CD4-positive, CD25-positive, alpha-beta regulatory T cell (primary cell): ENCODE measurements at regions not wholly inside any gene's neighbourhood (a gene's known extent, or its start where the extent isn't known, plus 50 kb on each side); places are given as distances from the start of the nearest gene placed in this dataset.

ENCODE experiments used
- ATAC-seq, 2 donors: fragments of 150-1000 bp; cut with Tn5 transposase; one replicate each; pipeline ENCODE4 v1.10.0; 2021; ENCODE audit warnings: low read depth in 2 of 2, moderate number of reproducible peaks in 2 of 2, moderate library complexity in 1 of 2
- DNase-seq, 3 donors: peaks; one replicate each; pipeline versions ENCODE4 v3.0.0 to v3.0.0-alpha.2; 2012 to 2022; ENCODE audit warnings: mixed read lengths in 1 of 3
- H3K27ac ChIP-seq: one replicate; pipeline ENCODE4 v1.7.0; 2013; ENCODE audit warnings: mild to moderate bottlenecking, low read length; ENCODE audit not compliant: insufficient read depth, poor library complexity, severe bottlenecking
- H3K27me3 ChIP-seq: one replicate; pipeline ENCODE4 v1.7.0; 2013; ENCODE audit warnings: low read length; ENCODE audit not compliant: control insufficient read depth, insufficient read depth
- H3K36me3 ChIP-seq: one replicate; pipeline ENCODE4 v1.7.0; 2013; ENCODE audit warnings: mild to moderate bottlenecking, low read length, moderate library complexity; ENCODE audit not compliant: control insufficient read depth, insufficient read depth
- H3K4me1 ChIP-seq: 2 replicates; pipeline ENCODE4 v1.7.0; 2013; ENCODE audit warnings: mild to moderate bottlenecking, low read length; ENCODE audit not compliant: insufficient read depth, control insufficient read depth, poor library complexity, severe bottlenecking
- H3K4me3 ChIP-seq: one replicate; pipeline ENCODE4 v1.7.0; 2013; ENCODE audit warnings: low read depth, mild to moderate bottlenecking, low read length, moderate library complexity
- H3K9me3 ChIP-seq, 2 experiments: 1 replicate in 1 of 2; 2 replicates in 1 of 2; pipeline ENCODE4 v1.7.0; 2013; ENCODE audit warnings: low read length in 2 of 2, mild to moderate bottlenecking in 1 of 2, moderate library complexity in 1 of 2; ENCODE audit not compliant: control insufficient read depth in 2 of 2
- H3K27ac Mint-ChIP-seq, 3 donors: one replicate each; pipeline ENCODE4 v1.8.0; 2020 to 2022; ENCODE audit warnings: mild to moderate bottlenecking in 3 of 3, mixed read lengths in 3 of 3, moderate library complexity in 2 of 3
- H3K27me3 Mint-ChIP-seq: one replicate; pipeline ENCODE4 v1.8.0; 2022; ENCODE audit warnings: mild to moderate bottlenecking, mixed read lengths
- H3K36me3 Mint-ChIP-seq: one replicate; pipeline ENCODE4 v1.8.0; 2020; ENCODE audit warnings: mixed read lengths
- H3K4me1 Mint-ChIP-seq, 4 donors: one replicate each; pipeline ENCODE4 v1.8.0; 2020 to 2022; ENCODE audit warnings: mixed read lengths in 4 of 4, mild to moderate bottlenecking in 1 of 4
- H3K4me3 Mint-ChIP-seq, 4 donors: one replicate each; pipeline ENCODE4 v1.8.0; 2020 to 2022; ENCODE audit warnings: mild to moderate bottlenecking in 4 of 4, mixed read lengths in 4 of 4, moderate library complexity in 3 of 4
- H3K9me3 Mint-ChIP-seq, 7 donors: one replicate each; pipeline ENCODE4 v1.8.0; 2020 to 2022; ENCODE audit warnings: mixed read lengths in 7 of 7, mild to moderate bottlenecking in 3 of 7, moderate library complexity in 2 of 7

DNA sequence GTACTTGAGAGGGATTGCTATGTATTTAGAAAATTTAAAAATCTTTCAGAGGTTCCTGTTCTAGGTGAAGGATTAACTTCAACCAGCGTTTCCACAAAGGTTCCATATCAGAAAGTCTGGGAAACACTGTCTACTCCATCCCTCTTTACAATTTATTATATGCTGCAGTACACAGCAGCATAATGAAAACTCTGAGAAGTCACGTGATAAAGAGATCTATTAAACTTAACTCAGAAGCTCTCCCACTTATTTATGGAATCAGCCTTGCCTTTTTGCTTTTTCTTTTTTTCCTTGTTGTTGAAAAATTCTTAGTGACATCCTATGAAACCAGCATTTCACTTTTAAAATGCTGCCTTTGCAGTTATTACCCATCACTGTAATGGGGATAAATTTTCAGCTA is 186.2 kb downstream of the ACER2 start:
- H3K27me3 ChIP-seq = no peaks in the 10 kb centered on the region
- no peaks in the 10 kb centered on the region for H3K4me1 Mint-ChIP-seq
- ATAC-seq (no peak), DNase-seq (no peak)
- H3K36me3 ChIP-seq = no peaks in the 10 kb centered on the region
- no peak overlapping the region for H3K27ac ChIP-seq
- no peaks in the 10 kb centered on the region for H3K9me3 ChIP-seq
- peaks cover 7% of the 10 kb centered on the region for H3K27me3 Mint-ChIP-seq
- no peaks in the 10 kb centered on the region for H3K36me3 Mint-ChIP-seq
- H3K4me1 ChIP-seq = no peaks in the 10 kb centered on the region
- H3K4me3 Mint-ChIP-seq = no peak overlapping the region
- H3K27ac Mint-ChIP-seq = no peak overlapping the region
- H3K9me3 Mint-ChIP-seq = peaks cover 0 to 5% (median 0%) of the 10 kb centered on the region in 7 donors
- no peak overlapping the region for H3K4me3 ChIP-seq

GRCh38 chr9:19587678-19588077 is 178.9 kb downstream of the ACER2 start:
- no peaks in the 10 kb centered on the region for H3K27me3 ChIP-seq
- H3K4me1 ChIP-seq = no peaks in the 10 kb centered on the region
- no peaks in the 10 kb centered on the region for H3K36me3 Mint-ChIP-seq
- no peak overlapping the region for H3K27ac Mint-ChIP-seq
- ATAC-seq (no peak), DNase-seq (no peak)
- peaks cover 0 to 2% (median 0%) of the 10 kb centered on the region in 7 donors for H3K9me3 Mint-ChIP-seq
- H3K9me3 ChIP-seq = no peaks in the 10 kb centered on the region
- peaks cover 7% of the 10 kb centered on the region for H3K27me3 Mint-ChIP-seq
- no peak overlapping the region for H3K4me3 ChIP-seq
- no peaks in the 10 kb centered on the region for H3K4me1 Mint-ChIP-seq
- H3K36me3 ChIP-seq = no peaks in the 10 kb centered on the region
- H3K4me3 Mint-ChIP-seq = no peak overlapping the region
- H3K27ac ChIP-seq = no peak overlapping the region

- H3K27me3 ChIP-seq = no peaks in the 10 kb centered on the region
- no peaks in the 10 kb centered on the region for H3K9me3 ChIP-seq
- H3K4me1 ChIP-seq = no peaks in the 10 kb centered on the region
- H3K4me1 Mint-ChIP-seq = no peaks in the 10 kb centered on the region
- no peak overlapping the region for H3K4me3 ChIP-seq
- no peak overlapping the region for H3K27ac Mint-ChIP-seq
- H3K27me3 Mint-ChIP-seq = no peaks in the 10 kb centered on the region
- no peaks in the 10 kb centered on the region for H3K36me3 Mint-ChIP-seq
- no peak for DNase-seq
- no peaks in the 10 kb centered on the region for H3K36me3 ChIP-seq
- no peak for ATAC-seq
- H3K27ac ChIP-seq = no peak overlapping the region
- no peak overlapping the region for H3K4me3 Mint-ChIP-seq
- peaks cover 0 to 2% (median 0%) of the 10 kb centered on the region in 7 donors for H3K9me3 Mint-ChIP-seq
Measured at GRCh38 chr9:19583890-19584289, 175.1 kb downstream of the ACER2 start.

DNA sequence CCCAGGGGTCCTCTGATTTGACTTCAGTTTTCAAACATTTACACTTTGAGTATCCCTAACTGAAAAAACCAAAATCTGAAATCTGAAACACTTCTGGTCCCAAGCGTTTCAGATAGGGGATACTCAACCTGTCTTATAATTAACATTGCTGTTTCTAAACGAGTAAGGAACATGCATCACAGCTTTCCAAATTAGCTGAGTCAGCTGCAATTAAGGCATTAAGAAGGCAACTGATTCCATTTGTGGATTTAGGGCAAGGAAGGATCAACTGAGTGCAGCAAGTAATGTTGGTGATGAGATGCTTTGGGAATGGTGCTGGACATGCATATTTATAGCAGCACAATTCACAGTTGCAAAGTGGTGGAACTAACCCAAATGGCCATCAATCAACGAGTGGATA is 168.6 kb downstream of the ACER2 start:
- Histone ChIP-seq H3K27me3 (peaks cover 3% of the 10 kb centered on the region), H3K9me3 (no peaks in the 10 kb centered on the region), H3K4me3 (no peak overlapping the region), H3K36me3 (no peaks in the 10 kb centered on the region), H3K27ac (no peak overlapping the region), H3K4me1 (no peaks in the 10 kb centered on the region)
- Mint-ChIP-seq H3K9me3 (peaks cover 0 to 2% (median 0%) of the 10 kb centered on the region in 7 donors), H3K27me3 (no peaks in the 10 kb centered on the region), H3K27ac (no peak overlapping the region), H3K36me3 (no peaks in the 10 kb centered on the region), H3K4me3 (no peak overlapping the region), H3K4me1 (no peaks in the 10 kb centered on the region)
- DNase-seq (no peak), ATAC-seq (no peak)

DNA sequence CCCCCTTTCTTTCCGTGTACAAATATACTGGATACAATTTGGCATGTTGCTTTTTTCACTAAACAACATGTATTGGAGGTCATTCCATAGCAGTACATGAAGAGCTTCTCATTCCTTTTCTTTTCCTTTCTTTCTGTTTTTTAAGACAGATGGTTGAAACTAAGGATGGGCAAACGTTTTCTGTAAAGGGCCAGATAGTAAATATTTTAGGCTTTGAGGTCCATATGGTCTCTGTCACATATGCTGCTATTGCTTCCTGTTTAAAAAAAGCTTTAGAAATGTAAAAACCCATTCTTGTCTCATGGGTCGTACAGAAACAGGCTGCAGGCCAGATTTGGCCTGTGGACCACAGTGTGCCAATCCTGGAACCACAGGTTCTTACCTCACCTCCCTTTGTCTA is 160.1 kb downstream of the ACER2 start:
- Mint-ChIP-seq H3K9me3 (peaks cover 0 to 4% (median 0%) of the 10 kb centered on the region in 7 donors), H3K27me3 (no peaks in the 10 kb centered on the region), H3K36me3 (no peaks in the 10 kb centered on the region), H3K27ac (no peak overlapping the region), H3K4me1 (no peaks in the 10 kb centered on the region), H3K4me3 (no peak overlapping the region)
- Histone ChIP-seq H3K36me3 (no peaks in the 10 kb centered on the region), H3K9me3 (no peaks in the 10 kb centered on the region), H3K27me3 (no peaks in the 10 kb centered on the region), H3K4me3 (no peak overlapping the region), H3K4me1 (no peaks in the 10 kb centered on the region), H3K27ac (no peak overlapping the region)
- no peak for DNase-seq
- no peak for ATAC-seq

DNA sequence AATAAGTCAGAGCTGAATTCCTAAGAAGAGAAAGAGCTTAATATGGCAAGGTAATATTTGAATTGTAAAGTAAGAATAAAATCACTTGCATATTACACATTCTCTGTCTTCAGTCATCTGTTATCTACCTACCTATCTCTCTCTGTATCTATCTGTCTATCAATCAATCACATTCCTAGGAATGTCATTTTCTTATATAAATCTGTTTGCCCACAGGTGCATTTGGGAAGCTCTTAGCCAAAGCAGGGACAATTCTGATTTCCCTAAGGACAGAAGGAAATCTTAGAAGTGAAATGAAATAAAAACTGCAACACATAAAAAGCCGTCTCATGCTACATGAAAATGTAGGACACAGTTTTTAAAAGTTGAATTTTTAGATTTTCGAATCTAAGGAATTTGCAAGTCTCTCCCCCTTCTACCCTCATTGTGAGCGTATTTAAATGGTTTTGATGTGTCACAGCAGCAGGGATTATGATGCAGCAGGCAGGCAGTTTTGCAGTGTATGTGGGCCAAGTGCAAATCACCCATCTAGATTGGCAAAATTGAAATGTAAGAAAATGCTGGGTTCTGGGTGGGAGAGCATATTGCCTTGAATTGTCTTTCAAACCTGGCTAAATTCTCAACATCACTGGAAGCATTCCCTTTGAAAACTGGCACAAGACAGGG is 155.7 kb downstream of the ACER2 start:
- H3K27ac ChIP-seq = no peak overlapping the region
- H3K9me3 Mint-ChIP-seq = peaks cover 0 to 4% (median 0%) of the 10 kb centered on the region in 7 donors
- H3K36me3 Mint-ChIP-seq = no peaks in the 10 kb centered on the region
- H3K27ac Mint-ChIP-seq = no peak overlapping the region
- H3K4me3 Mint-ChIP-seq = no peak overlapping the region
- no peaks in the 10 kb centered on the region for H3K4me1 Mint-ChIP-seq
- H3K27me3 Mint-ChIP-seq = peaks cover 4% of the 10 kb centered on the region
- DNase-seq = no peak
- no peak overlapping the region for H3K4me3 ChIP-seq
- H3K36me3 ChIP-seq = no peaks in the 10 kb centered on the region
- no peaks in the 10 kb centered on the region for H3K27me3 ChIP-seq
- no peak for ATAC-seq
- H3K9me3 ChIP-seq = no peaks in the 10 kb centered on the region
- H3K4me1 ChIP-seq = no peaks in the 10 kb centered on the region

GRCh38 chr9:19555214-19555613 is 146.4 kb downstream of the ACER2 start:
- Histone ChIP-seq H3K27me3 (no peaks in the 10 kb centered on the region), H3K4me1 (no peaks in the 10 kb centered on the region), H3K36me3 (no peaks in the 10 kb centered on the region), H3K4me3 (no peak overlapping the region), H3K27ac (no peak overlapping the region), H3K9me3 (peaks cover 0 to 13% of the 10 kb centered on the region in 2 experiments)
- Mint-ChIP-seq H3K9me3 (peaks cover 0 to 4% (median 1%) of the 10 kb centered on the region in 7 donors), H3K27me3 (peaks cover 9% of the 10 kb centered on the region), H3K4me3 (no peak overlapping the region), H3K36me3 (no peaks in the 10 kb centered on the region), H3K27ac (no peak overlapping the region), H3K4me1 (peaks cover 0 to 7% (median 0%) of the 10 kb centered on the region in 4 donors)
- ATAC-seq = no peak
- no peak for DNase-seq

GRCh38 chr9:19554529-19554928 is 145.7 kb downstream of the ACER2 start:
- H3K4me3 ChIP-seq = no peak overlapping the region
- H3K27me3 ChIP-seq = no peaks in the 10 kb centered on the region
- Mint-ChIP-seq H3K27ac (no peak overlapping the region), H3K9me3 (peaks cover 0 to 4% (median 1%) of the 10 kb centered on the region in 7 donors), H3K36me3 (no peaks in the 10 kb centered on the region), H3K4me1 (peaks cover 0 to 7% (median 0%) of the 10 kb centered on the region in 4 donors), H3K4me3 (no peak overlapping the region), H3K27me3 (peaks cover 5% of the 10 kb centered on the region)
- ATAC-seq (no peak), DNase-seq (no peak)
- H3K4me1 ChIP-seq = no peaks in the 10 kb centered on the region
- no peak overlapping the region for H3K27ac ChIP-seq
- peaks cover 0 to 13% of the 10 kb centered on the region in 2 experiments for H3K9me3 ChIP-seq
- no peaks in the 10 kb centered on the region for H3K36me3 ChIP-seq
